Endodermal cell (in vitro differentiated cells): ENCODE measurements at regions not wholly inside any gene's neighbourhood (a gene's known extent, or its start where the extent isn't known, plus 50 kb on each side); places are given as distances from the start of the nearest gene placed in this dataset.

Source experiments
- DNase-seq: peaks from one replicate; pipeline ENCODE4 v3.0.0-alpha.2; 2017
- H3K27ac ChIP-seq: 2 replicates; pipeline ENCODE4 v1.5.1; 2013; ENCODE audit warnings: mild to moderate bottlenecking, low read depth, low read length, moderate library complexity
- H3K27me3 ChIP-seq: 2 replicates; pipeline ENCODE4 v1.6.1; 2013; ENCODE audit warnings: mild to moderate bottlenecking, low read length, moderate library complexity; ENCODE audit not compliant: insufficient read depth, control insufficient read depth, poor library complexity, severe bottlenecking
- H3K36me3 ChIP-seq: 2 replicates; pipeline ENCODE4 v1.7.0; 2013; ENCODE audit warnings: mild to moderate bottlenecking, low read length, moderate library complexity; ENCODE audit not compliant: control insufficient read depth, insufficient read depth
- H3K4me1 ChIP-seq: one replicate; pipeline ENCODE4 v1.7.0; 2013; ENCODE audit warnings: low read length; ENCODE audit not compliant: control insufficient read depth, insufficient read depth
- H3K4me3 ChIP-seq: 2 replicates; pipeline ENCODE4 v1.5.1; 2013; ENCODE audit warnings: mild to moderate bottlenecking, low read length, moderate library complexity
- H3K9ac ChIP-seq: 2 replicates; pipeline ENCODE4 v1.6.1; 2013; ENCODE audit warnings: mild to moderate bottlenecking, low read length, moderate library complexity; ENCODE audit not compliant: poor library complexity, severe bottlenecking; ENCODE audit errors: extremely low read depth
- H3K9me3 ChIP-seq: 2 replicates; pipeline ENCODE4 v1.6.1; 2013; ENCODE audit warnings: mild to moderate bottlenecking, low read length, moderate library complexity; ENCODE audit not compliant: control insufficient read depth
- H3K27ac Mint-ChIP-seq: 2 replicates; pipeline ENCODE4 v1.8.0; 2020; ENCODE audit warnings: mixed read lengths
- H3K27me3 Mint-ChIP-seq: 2 replicates; pipeline ENCODE4 v1.8.0; 2021; ENCODE audit warnings: mild to moderate bottlenecking, mixed read lengths; ENCODE audit not compliant: insufficient read depth
- H3K36me3 Mint-ChIP-seq: 2 replicates; pipeline ENCODE4 v1.8.0; 2020; ENCODE audit warnings: low read depth, mixed read lengths
- H3K4me1 Mint-ChIP-seq: 2 replicates; pipeline ENCODE4 v1.8.0; 2020; ENCODE audit warnings: mixed read lengths
- H3K4me3 Mint-ChIP-seq: 2 replicates; pipeline ENCODE4 v1.8.0; 2020; ENCODE audit warnings: mild to moderate bottlenecking, moderate library complexity, mixed read lengths
- H3K9me3 Mint-ChIP-seq: 2 replicates; pipeline ENCODE4 v1.8.0; 2020; ENCODE audit warnings: mild to moderate bottlenecking, mixed read lengths
- WGBS, 2 experiments: methylation state at CpG; one replicate each; pipeline versions ENCODE4 v1.1.5 to v1.1.7; 2013; ENCODE audit warnings: missing lambda C conversion rate in 2 of 2, mixed read lengths in 1 of 2; ENCODE audit not compliant: insufficient coverage in 1 of 2, insufficient read length in 1 of 2; 5-methylcytosine and 5-hydroxymethylcytosine counted together
- TF ChIP-seq, protein P1 (sequence below): fragments of 200-600 bp; sonication (generic); conservative IDR thresholded peaks from 2 replicates; pipeline ENCODE4 v1.5.0; 2021; ENCODE audit warnings: antibody characterized with exemption, mild to moderate bottlenecking

DNA sequence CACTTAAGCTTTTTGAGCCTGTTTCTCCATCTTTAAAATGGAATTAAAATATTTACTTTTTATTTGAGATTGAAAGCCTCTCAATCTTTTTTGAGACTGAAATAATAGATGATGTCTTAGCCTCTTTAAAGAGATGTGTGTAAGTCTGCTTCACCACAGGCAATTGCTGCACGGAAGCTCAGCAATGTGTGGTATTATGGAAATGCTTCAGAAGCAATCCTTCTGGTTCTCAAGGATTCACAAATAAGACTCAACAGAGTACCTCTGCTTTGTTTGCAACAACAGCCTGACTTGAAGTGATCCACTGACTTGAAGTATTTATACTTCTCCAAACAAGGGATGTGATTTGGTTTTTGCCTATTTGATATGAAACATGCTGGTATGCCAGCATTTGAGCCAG, 332.0 kb upstream of the RASGRP1 start:
- no peaks in the 10 kb centered on the region for H3K9me3 ChIP-seq
- no peak overlapping the region for H3K4me3 ChIP-seq
- Mint-ChIP-seq H3K4me1 (no peaks in the 10 kb centered on the region), H3K27ac (no peak overlapping the region), H3K36me3 (no peaks in the 10 kb centered on the region), H3K4me3 (no peak overlapping the region), H3K9me3 (peaks cover 7% of the 10 kb centered on the region), H3K27me3 (no peaks in the 10 kb centered on the region)
- WGBS, 2 experiments, result 82 to 83% methylated on average over 1 of the region's 1 CpG
- no peaks in the 10 kb centered on the region for H3K36me3 ChIP-seq
- TF ChIP-seq, protein P1, sequence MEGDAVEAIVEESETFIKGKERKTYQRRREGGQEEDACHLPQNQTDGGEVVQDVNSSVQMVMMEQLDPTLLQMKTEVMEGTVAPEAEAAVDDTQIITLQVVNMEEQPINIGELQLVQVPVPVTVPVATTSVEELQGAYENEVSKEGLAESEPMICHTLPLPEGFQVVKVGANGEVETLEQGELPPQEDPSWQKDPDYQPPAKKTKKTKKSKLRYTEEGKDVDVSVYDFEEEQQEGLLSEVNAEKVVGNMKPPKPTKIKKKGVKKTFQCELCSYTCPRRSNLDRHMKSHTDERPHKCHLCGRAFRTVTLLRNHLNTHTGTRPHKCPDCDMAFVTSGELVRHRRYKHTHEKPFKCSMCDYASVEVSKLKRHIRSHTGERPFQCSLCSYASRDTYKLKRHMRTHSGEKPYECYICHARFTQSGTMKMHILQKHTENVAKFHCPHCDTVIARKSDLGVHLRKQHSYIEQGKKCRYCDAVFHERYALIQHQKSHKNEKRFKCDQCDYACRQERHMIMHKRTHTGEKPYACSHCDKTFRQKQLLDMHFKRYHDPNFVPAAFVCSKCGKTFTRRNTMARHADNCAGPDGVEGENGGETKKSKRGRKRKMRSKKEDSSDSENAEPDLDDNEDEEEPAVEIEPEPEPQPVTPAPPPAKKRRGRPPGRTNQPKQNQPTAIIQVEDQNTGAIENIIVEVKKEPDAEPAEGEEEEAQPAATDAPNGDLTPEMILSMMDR, result no peak
- H3K4me1 ChIP-seq, result no peaks in the 10 kb centered on the region
- no peak overlapping the region for H3K27ac ChIP-seq
- DNase-seq, result no peak
- H3K27me3 ChIP-seq, result no peaks in the 10 kb centered on the region
- H3K9ac ChIP-seq, result no peak overlapping the region

DNA sequence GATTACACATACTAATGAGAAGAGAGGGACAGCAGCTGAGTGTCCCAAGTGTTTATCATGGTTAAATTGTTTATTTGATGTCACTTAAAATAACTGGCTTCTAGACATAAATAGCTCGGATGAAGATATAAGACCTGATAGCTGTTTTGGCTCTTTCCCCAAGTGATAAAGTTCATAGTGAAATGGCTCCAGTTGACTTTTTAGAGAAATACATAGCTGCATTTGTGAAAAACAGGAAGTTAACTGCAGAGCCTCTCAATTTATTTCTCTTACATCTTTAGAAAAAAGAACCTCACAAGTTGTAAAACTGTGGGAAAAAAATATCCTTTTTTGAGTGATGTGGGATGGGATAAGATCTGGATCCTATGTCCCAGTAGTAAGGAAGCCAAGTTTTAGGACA, 332.9 kb upstream of the RASGRP1 start:
- WGBS, 2 experiments, result 82 to 93% methylated on average over 1 of the region's 1 CpG
- Mint-ChIP-seq H3K27ac (no peak overlapping the region), H3K4me1 (no peaks in the 10 kb centered on the region), H3K9me3 (no peaks in the 10 kb centered on the region), H3K4me3 (no peak overlapping the region), H3K36me3 (no peaks in the 10 kb centered on the region), H3K27me3 (no peaks in the 10 kb centered on the region)
- H3K9me3 ChIP-seq, result no peaks in the 10 kb centered on the region
- H3K36me3 ChIP-seq, result no peaks in the 10 kb centered on the region
- H3K27me3 ChIP-seq, result no peaks in the 10 kb centered on the region
- no peak overlapping the region for H3K9ac ChIP-seq
- TF ChIP-seq, protein P1, result no peak
- no peak overlapping the region for H3K27ac ChIP-seq
- no peak overlapping the region for H3K4me3 ChIP-seq
- no peaks in the 10 kb centered on the region for H3K4me1 ChIP-seq
- DNase-seq, result no peak

DNA sequence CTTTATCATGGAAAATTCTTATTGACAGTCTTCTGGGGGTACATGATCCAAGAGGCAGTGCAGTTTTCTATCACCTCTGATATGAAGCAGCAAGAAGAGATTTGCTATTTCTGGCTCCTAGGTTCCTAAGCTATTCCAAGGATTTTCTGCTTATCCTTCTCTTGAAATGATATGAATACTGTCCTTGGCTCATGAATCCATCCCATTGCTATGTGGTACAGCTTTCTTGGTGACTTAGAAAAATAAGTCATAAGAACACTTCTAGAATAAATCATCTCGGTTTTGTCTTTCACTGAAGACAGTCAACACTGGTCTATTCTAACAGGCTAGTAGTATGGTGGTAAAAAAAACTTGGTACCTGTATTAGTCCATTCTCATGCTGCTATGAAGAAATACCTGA, 333.6 kb upstream of the RASGRP1 start:
- no peak for DNase-seq
- Histone ChIP-seq H3K36me3 (no peaks in the 10 kb centered on the region), H3K9me3 (no peaks in the 10 kb centered on the region), H3K4me3 (no peak overlapping the region), H3K9ac (no peak overlapping the region), H3K27me3 (no peaks in the 10 kb centered on the region), H3K27ac (no peak overlapping the region), H3K4me1 (no peaks in the 10 kb centered on the region)
- H3K4me3 Mint-ChIP-seq, result no peak overlapping the region
- TF ChIP-seq, protein P1, result no peak
- 89% methylated on average over 1 of the region's 1 CpG; no CpG with 5 or more reads in 1 of the 2 experiments for WGBS, 2 experiments
- no peak overlapping the region for H3K27ac Mint-ChIP-seq
- H3K9me3 Mint-ChIP-seq, result no peaks in the 10 kb centered on the region
- H3K27me3 Mint-ChIP-seq, result no peaks in the 10 kb centered on the region
- H3K36me3 Mint-ChIP-seq, result no peaks in the 10 kb centered on the region
- H3K4me1 Mint-ChIP-seq, result no peaks in the 10 kb centered on the region
